ENCODE measurements at regions not wholly inside any gene's neighbourhood (a gene's known extent, or its start where the extent isn't known, plus 50 kb on each side); places are given as distances from the start of the nearest gene placed in this dataset.

- Histone ChIP-seq H3K4me2 (ENCODE audit: low read length) (no peak overlapping the region), H3K9ac (ENCODE audit: low read length) (no peak overlapping the region), H3K27me3 (ENCODE audit: insufficient read depth, low read depth, low read length) (no peaks in the 10 kb centered on the region), H3K27ac (ENCODE audit: low read length) (no peak overlapping the region), H4K20me1 (ENCODE audit: insufficient read depth) (no peaks in the 10 kb centered on the region), H3K36me3 (ENCODE audit: insufficient read depth, low read length) (no peaks in the 10 kb centered on the region), H3K4me3 (ENCODE audit: low read length) (no peak overlapping the region), H3K79me2 (replicated peaks; ENCODE audit: insufficient read depth, low read length) (no peaks in the 10 kb centered on the region), H2AFZ (ENCODE audit: low read depth, low read length) (no peak overlapping the region), H3F3A (ENCODE audit: insufficient read depth, low read length, poor library complexity, severe bottlenecking) (no peaks in the 10 kb centered on the region), H3K9me2 (ENCODE audit: insufficient read depth, low read length) (no peaks in the 10 kb centered on the region), H3K9me3 (ENCODE audit: low read length) (peaks cover 3% of the 10 kb centered on the region)
- TF ChIP-seq EP300 (conservative IDR thresholded peaks at IDR 0.05; ENCODE audit: poor library complexity, severe bottlenecking) (no peak), RAD21 (conservative IDR thresholded peaks at IDR 0.05) (no peak), MXI1 (conservative IDR thresholded peaks at IDR 0.05; ENCODE audit: poor library complexity, severe bottlenecking) (no peak), REST (IDR thresholded peaks at IDR 0.05; ENCODE audit: borderline replicate concordance) (no peak), EZH2 (IDR thresholded peaks at IDR 0.05; ENCODE audit: borderline replicate concordance, insufficient read depth, low read length, poor library complexity, severe bottlenecking) (no peak), TAF1 (IDR thresholded peaks at IDR 0.05; ENCODE audit: low read depth) (no peak), SMC3 (conservative IDR thresholded peaks at IDR 0.05; ENCODE audit: poor library complexity) (no peak)
Measured at GRCh38 chr20:52256454-52256853, 64.9 kb upstream of the ZFP64 start.

GRCh38 chr20:52252664-52253063, 61.1 kb upstream of the ZFP64 start:
- H3K9me3 ChIP-seq (ENCODE audit: low read length) = peaks cover 3% of the 10 kb centered on the region
- H3K27ac ChIP-seq (ENCODE audit: low read length) = no peak overlapping the region
- no peak overlapping the region for H2AFZ ChIP-seq (ENCODE audit: low read depth, low read length)
- H3K9ac ChIP-seq (ENCODE audit: low read length) = no peak overlapping the region
- no peaks in the 10 kb centered on the region for H3F3A ChIP-seq (ENCODE audit: insufficient read depth, low read length, poor library complexity, severe bottlenecking)
- no peaks in the 10 kb centered on the region for H3K27me3 ChIP-seq (ENCODE audit: insufficient read depth, low read depth, low read length)
- TF ChIP-seq POLR2AphosphoS5 (IDR thresholded peaks at IDR 0.05) = no peak
- no peak for TF ChIP-seq EZH2 (IDR thresholded peaks at IDR 0.05; ENCODE audit: borderline replicate concordance, insufficient read depth, low read length, poor library complexity, severe bottlenecking)
- no peak for TF ChIP-seq TAF1 (IDR thresholded peaks at IDR 0.05; ENCODE audit: low read depth)
- no peak for TF ChIP-seq SMC3 (conservative IDR thresholded peaks at IDR 0.05; ENCODE audit: poor library complexity)
- no peak for TF ChIP-seq EP300 (conservative IDR thresholded peaks at IDR 0.05; ENCODE audit: poor library complexity, severe bottlenecking)
- no peak for TF ChIP-seq CTCF (IDR thresholded peaks at IDR 0.05; ENCODE audit: poor library complexity, severe bottlenecking)
- TF ChIP-seq RAD21 (conservative IDR thresholded peaks at IDR 0.05) = no peak
- no peak for TF ChIP-seq REST (IDR thresholded peaks at IDR 0.05; ENCODE audit: borderline replicate concordance)
- no peak for TF ChIP-seq MXI1 (conservative IDR thresholded peaks at IDR 0.05; ENCODE audit: poor library complexity, severe bottlenecking)
- H4K20me1 ChIP-seq (ENCODE audit: insufficient read depth) = no peaks in the 10 kb centered on the region
- no peaks in the 10 kb centered on the region for H3K36me3 ChIP-seq (ENCODE audit: insufficient read depth, low read length)
- H3K9me2 ChIP-seq (ENCODE audit: insufficient read depth, low read length) = no peaks in the 10 kb centered on the region
- H3K4me3 ChIP-seq (ENCODE audit: low read length) = no peak overlapping the region
- no peaks in the 10 kb centered on the region for H3K79me2 ChIP-seq (replicated peaks; ENCODE audit: insufficient read depth, low read length)
- H3K4me2 ChIP-seq (ENCODE audit: low read length) = no peak overlapping the region
